GM19238 (cell line): ENCODE measurements at regions not wholly inside any gene's neighbourhood (a gene's known extent, or its start where the extent isn't known, plus 50 kb on each side); places are given as distances from the start of the nearest gene placed in this dataset.
"Not testable (repeated sequence)": the region's sequence is repeated elsewhere in the genome, so short reads cannot be mapped to it uniquely, and the experiment has no call there.

ENCODE experiments used
- DNase-seq: peaks from one replicate; pipeline ENCODE4 v3.0.0; 2011; ENCODE audit warnings: low spot score; ENCODE audit not compliant: insufficient read length

- no peak for DNase-seq
These were observed 352.6 kb downstream of the MRPL39 start for GRCh38 chr21:25254491-25255174.

GRCh38 chr21:25246546-25246945 lies 360.7 kb downstream of the MRPL39 start:
- DNase-seq, result no peak

GRCh38 chr21:25244735-25245134 lies 362.5 kb downstream of the MRPL39 start:
- no peak for DNase-seq

- no peak for DNase-seq
These were observed 363.5 kb downstream of the MRPL39 start for GRCh38 chr21:25243808-25244207.

GRCh38 chr21:25240974-25241373 lies 366.3 kb downstream of the MRPL39 start:
- DNase-seq, result no peak

GRCh38 chr21:25234857-25235801 lies 372.2 kb downstream of the MRPL39 start:
- no peak for DNase-seq

- no peak for DNase-seq
These were observed 386.3 kb downstream of the MRPL39 start for GRCh38 chr21:25220954-25221353.

- DNase-seq, result no peak
These were observed 387.1 kb downstream of the MRPL39 start for GRCh38 chr21:25220169-25220568.

- DNase-seq, result no peak
These were observed 391.4 kb downstream of the MRPL39 start for GRCh38 chr21:25215698-25216384.

GRCh38 chr21:25214676-25215075 lies 392.6 kb downstream of the MRPL39 start:
- DNase-seq, result no peak

GRCh38 chr21:25199944-25200343 lies 407.3 kb downstream of the MRPL39 start:
- DNase-seq, result no peak

GRCh38 chr21:25191141-25191540 lies 416.1 kb downstream of the MRPL39 start:
- no peak for DNase-seq

- no peak for DNase-seq
These were observed 417.8 kb downstream of the MRPL39 start for GRCh38 chr21:25189497-25189896.

GRCh38 chr21:25188677-25189079 lies 418.6 kb downstream of the MRPL39 start:
- DNase-seq, result no peak

GRCh38 chr21:25186273-25186672 lies 421.0 kb downstream of the MRPL39 start:
- no peak for DNase-seq

GRCh38 chr21:25183577-25183976 lies 423.7 kb downstream of the MRPL39 start:
- no peak for DNase-seq

GRCh38 chr21:25181690-25182089 lies 425.6 kb downstream of the MRPL39 start:
- not testable (repeated sequence) for DNase-seq

GRCh38 chr21:25179116-25179515 lies 428.2 kb downstream of the MRPL39 start:
- no peak for DNase-seq

- DNase-seq, result no peak
These were observed 430.5 kb downstream of the MRPL39 start for GRCh38 chr21:25176637-25177412.

GRCh38 chr21:25175938-25176337 lies 431.3 kb downstream of the MRPL39 start:
- no peak for DNase-seq

- no peak for DNase-seq
These were observed 435.8 kb downstream of the MRPL39 start for GRCh38 chr21:25171438-25171837.
